NCI-H82 treated with DMSO at 0.1 percent for 48 hours (cell line): ENCODE measurements at regions not wholly inside any gene's neighbourhood (a gene's known extent, or its start where the extent isn't known, plus 50 kb on each side); places are given as distances from the start of the nearest gene placed in this dataset.

Experiments
- DNase-seq: peaks from one replicate; lab custom pipeline; 2025; ENCODE audit not compliant: unreplicated experiment; lab: John Stamatoyannopoulos, UW

- DNase-seq: no peak
Measured at GRCh38 chr2:234621120-234621519, 124.2 kb upstream of the ARL4C start.

- DNase-seq: no peak
Measured at GRCh38 chr2:234620018-234620417, 123.1 kb upstream of the ARL4C start.

- DNase-seq: no peak
Measured at GRCh38 chr2:234615643-234616356, 118.9 kb upstream of the ARL4C start.

- DNase-seq: no peak
Measured at GRCh38 chr2:234611209-234611608, 114.3 kb upstream of the ARL4C start.

GRCh38 chr2:234608946-234609345 lies 112.1 kb upstream of the ARL4C start:
- peak; percentile 65 for DNase-seq

- no peak for DNase-seq
Measured at GRCh38 chr2:234607691-234608090, 110.8 kb upstream of the ARL4C start.

- peak; percentile 80 for DNase-seq
Measured at GRCh38 chr2:234606896-234607295, 110.0 kb upstream of the ARL4C start.

GRCh38 chr2:234603619-234604018 lies 106.7 kb upstream of the ARL4C start:
- no peak for DNase-seq

GRCh38 chr2:234601213-234601612 lies 104.3 kb upstream of the ARL4C start:
- no peak for DNase-seq

- no peak for DNase-seq
Measured at GRCh38 chr2:234597576-234597861, 100.6 kb upstream of the ARL4C start.

GRCh38 chr2:234596696-234597575 lies 100.1 kb upstream of the ARL4C start:
- no peak for DNase-seq

GRCh38 chr2:234595829-234596228 lies 98.9 kb upstream of the ARL4C start:
- no peak for DNase-seq

GRCh38 chr2:234594715-234595114 lies 97.8 kb upstream of the ARL4C start:
- DNase-seq: no peak

GRCh38 chr2:234593636-234594035 lies 96.8 kb upstream of the ARL4C start:
- DNase-seq: no peak

GRCh38 chr2:234592541-234592940 lies 95.7 kb upstream of the ARL4C start:
- no peak for DNase-seq

- no peak for DNase-seq
Measured at GRCh38 chr2:234590076-234590475, 93.2 kb upstream of the ARL4C start.

- no peak for DNase-seq
Measured at GRCh38 chr2:234588054-234588430, 91.2 kb upstream of the ARL4C start.

GRCh38 chr2:234587341-234588053 lies 90.6 kb upstream of the ARL4C start:
- DNase-seq: no peak

- DNase-seq: no peak
Measured at GRCh38 chr2:234583331-234583730, 86.5 kb upstream of the ARL4C start.

GRCh38 chr2:234580686-234581085 lies 83.8 kb upstream of the ARL4C start:
- DNase-seq: no peak

GRCh38 chr2:234579231-234579962 lies 82.5 kb upstream of the ARL4C start:
- DNase-seq: no peak
